Retina (tissue), 1 donor: ENCODE measurements at regions not wholly inside any gene's neighbourhood (a gene's known extent, or its start where the extent isn't known, plus 50 kb on each side); places are given as distances from the start of the nearest gene placed in this dataset.
A peak's percentile ranks its signal among the peaks of the same experiment; 100 is the strongest.
"Not testable (repeated sequence)": the region's sequence is repeated elsewhere in the genome, so short reads cannot be mapped to it uniquely, and the experiment has no call there.

Experiments used
- DNase-seq: peaks from one replicate; pipeline ENCODE4 v3.0.0-alpha.2; 2016

GRCh38 chr5:62238584-62238983 lies 67.4 kb upstream of the KIF2A start:
- not testable (repeated sequence) for DNase-seq

GRCh38 chr5:62240494-62240893 lies 65.5 kb upstream of the KIF2A start:
- not testable (repeated sequence) for DNase-seq

- not testable (repeated sequence) for DNase-seq
Observed at GRCh38 chr5:62242000-62242399, 64.0 kb upstream of the KIF2A start.

- not testable (repeated sequence) for DNase-seq
Observed at GRCh38 chr5:62243046-62243445, 63.0 kb upstream of the KIF2A start.

GRCh38 chr5:62248192-62248591 lies 57.8 kb upstream of the KIF2A start:
- not testable (repeated sequence) for DNase-seq

GRCh38 chr5:62250085-62250484 lies 55.9 kb upstream of the KIF2A start:
- not testable (repeated sequence) for DNase-seq

GRCh38 chr5:62250919-62251318 lies 55.1 kb upstream of the KIF2A start:
- DNase-seq = not testable (repeated sequence)

GRCh38 chr5:62252519-62252918 lies 53.5 kb upstream of the KIF2A start:
- DNase-seq = not testable (repeated sequence)

- DNase-seq = not testable (repeated sequence)
Observed at GRCh38 chr5:62255551-62255950, 50.5 kb upstream of the KIF2A start.

- DNase-seq = peak; percentile 17
Observed at GRCh38 chr5:62256161-62257019, 49.6 kb upstream of the KIF2A start.
